ENCODE measurements at regions not wholly inside any gene's neighbourhood (a gene's known extent, or its start where the extent isn't known, plus 50 kb on each side); places are given as distances from the start of the nearest gene placed in this dataset.
"Not testable (repeated sequence)": the region's sequence is repeated elsewhere in the genome, so short reads cannot be mapped to it uniquely, and the experiment has no call there.

GRCh38 chrX:39245024-39245423 lies 443.8 kb downstream of the MID1IP1 start:
- DNase-seq, result no peak

- no peak for DNase-seq
Observed at GRCh38 chrX:39247536-39247935, 446.3 kb downstream of the MID1IP1 start.

GRCh38 chrX:39248330-39248729 lies 447.1 kb downstream of the MID1IP1 start:
- DNase-seq, result no peak

GRCh38 chrX:39249999-39250398 lies 448.7 kb downstream of the MID1IP1 start:
- no peak for DNase-seq

GRCh38 chrX:39251995-39252394 lies 450.7 kb downstream of the MID1IP1 start:
- DNase-seq, result no peak

GRCh38 chrX:39253551-39253950 lies 452.3 kb downstream of the MID1IP1 start:
- DNase-seq, result no peak

- no peak for DNase-seq
Observed at GRCh38 chrX:39258331-39258730, 457.1 kb downstream of the MID1IP1 start.

- no peak for DNase-seq
Observed at GRCh38 chrX:39260965-39261364, 459.7 kb downstream of the MID1IP1 start.

- DNase-seq, result no peak
Observed at GRCh38 chrX:39261446-39262147, 460.3 kb downstream of the MID1IP1 start.

GRCh38 chrX:39262641-39263040 lies 461.4 kb downstream of the MID1IP1 start:
- no peak for DNase-seq

- no peak for DNase-seq
Observed at GRCh38 chrX:39264023-39264422, 462.8 kb downstream of the MID1IP1 start.

DNA sequence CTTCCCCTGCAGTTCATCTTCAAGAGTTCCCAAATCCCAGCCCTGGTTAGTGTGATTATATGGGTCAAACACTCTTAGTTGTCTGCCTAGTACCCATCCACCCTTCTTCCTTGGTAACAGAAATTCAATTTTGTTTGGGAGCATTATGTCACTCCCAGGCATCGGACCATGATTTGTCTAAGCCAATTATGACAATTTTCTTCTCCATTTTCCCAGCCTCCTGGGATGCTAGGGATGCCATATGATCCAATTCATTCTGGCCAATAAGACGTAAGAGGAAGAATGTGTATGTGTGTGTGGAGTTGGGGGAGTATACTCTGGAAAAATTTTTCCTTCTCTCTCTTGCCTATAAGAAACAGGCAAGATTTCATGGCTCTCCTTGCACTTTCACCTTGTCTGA lies 465.9 kb downstream of the MID1IP1 start:
- DNase-seq, result no peak

GRCh38 chrX:39268207-39268606 lies 466.9 kb downstream of the MID1IP1 start:
- DNase-seq, result no peak

- no peak for DNase-seq
Observed at GRCh38 chrX:39275500-39276068, 474.3 kb downstream of the MID1IP1 start.

DNA sequence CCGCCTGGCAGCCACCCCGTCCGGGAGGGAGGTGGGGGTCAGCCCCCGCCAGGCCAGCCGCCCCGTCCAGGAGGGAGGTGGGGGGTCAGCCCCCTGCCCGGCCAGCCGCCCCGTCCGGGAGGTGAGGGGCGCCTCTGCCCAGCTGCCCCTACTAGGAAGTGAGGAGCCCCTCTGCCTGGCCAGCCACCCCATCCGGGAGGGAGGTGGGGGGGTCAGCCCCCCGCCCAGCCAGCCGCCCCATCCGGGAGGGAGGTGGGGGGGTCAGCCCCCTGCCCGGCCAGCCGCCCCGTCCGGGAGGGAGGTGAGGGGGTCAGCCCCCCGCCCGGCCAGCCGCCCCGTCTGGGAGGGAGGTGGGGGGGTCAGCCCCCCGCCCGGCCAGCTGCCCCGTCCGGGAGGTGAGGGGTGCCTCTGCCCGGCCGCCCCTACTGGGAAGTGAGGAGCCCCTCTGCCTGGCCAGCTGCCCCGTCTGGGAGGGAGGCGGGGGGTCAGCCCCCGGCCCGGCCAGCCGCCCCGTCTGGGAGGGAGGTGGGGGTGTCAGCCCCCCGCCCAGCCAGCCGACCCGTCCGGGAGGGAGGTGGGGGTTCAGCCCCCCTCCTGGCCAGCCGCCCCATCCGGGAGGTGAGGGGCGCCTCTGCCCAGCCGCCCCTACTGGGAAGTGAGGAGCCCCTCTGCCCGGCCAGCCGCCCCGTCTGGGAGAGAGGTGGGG lies 476.6 kb downstream of the MID1IP1 start:
- DNase-seq, result not testable (repeated sequence)

DNA sequence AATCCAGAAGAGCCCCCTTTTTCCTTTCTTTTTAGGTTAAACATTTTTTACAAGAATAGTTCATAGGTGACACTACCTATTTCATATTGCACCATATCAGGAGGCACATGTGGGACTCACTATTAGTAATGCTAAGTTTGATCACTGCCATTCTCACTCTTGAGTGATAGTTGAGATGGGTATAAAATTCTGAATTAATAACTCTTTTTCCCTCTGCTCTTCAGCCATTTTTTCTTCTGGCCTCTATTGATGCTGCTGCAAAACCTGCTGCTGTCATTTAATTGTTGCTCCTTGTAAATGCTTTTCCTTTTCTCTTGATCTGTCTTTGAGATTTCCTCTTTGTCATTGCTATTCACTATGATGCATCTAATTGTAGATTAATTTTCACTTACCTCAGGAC lies 482.0 kb downstream of the MID1IP1 start:
- DNase-seq, result no peak

DNA sequence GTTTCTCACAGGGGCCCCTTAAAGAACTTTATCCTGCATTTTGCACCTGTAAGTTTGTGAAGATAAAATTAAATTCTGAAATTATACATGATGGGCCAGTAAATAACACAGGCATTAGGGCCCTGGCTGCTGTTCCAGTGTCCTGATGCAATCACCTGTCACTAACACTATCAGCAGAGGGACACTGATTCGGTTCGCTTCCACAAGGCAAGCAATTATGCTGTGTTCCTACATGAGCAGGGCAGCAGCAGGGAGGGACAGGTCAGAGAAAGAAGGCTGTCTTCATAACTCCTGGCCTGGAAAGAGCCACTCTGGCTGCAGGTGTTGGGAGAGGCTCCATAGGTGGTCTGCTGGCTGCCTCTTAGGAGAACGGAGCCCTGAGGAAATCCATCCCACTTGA lies 487.3 kb downstream of the MID1IP1 start:
- no peak for DNase-seq

GRCh38 chrX:39289827-39290226 lies 488.6 kb downstream of the MID1IP1 start:
- no peak for DNase-seq

DNA sequence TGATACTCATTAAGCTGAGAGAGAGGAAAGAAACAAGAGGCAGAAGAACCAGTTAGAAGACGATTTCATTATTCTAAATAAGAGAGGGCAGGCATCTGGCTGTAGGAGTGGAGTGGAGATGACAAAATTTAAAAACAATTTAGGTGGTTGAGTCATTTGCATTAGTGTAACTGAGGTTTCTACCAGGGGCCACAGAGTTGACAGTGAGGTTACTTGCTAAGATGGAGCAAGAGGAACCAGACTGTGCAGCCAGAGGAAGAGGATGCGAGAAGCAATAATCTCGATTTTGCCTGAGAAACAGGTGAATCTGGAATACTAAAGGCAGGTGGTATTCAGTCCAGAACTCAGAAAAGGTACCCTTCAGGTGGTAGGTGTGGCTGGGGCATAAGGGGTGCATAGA lies 491.9 kb downstream of the MID1IP1 start:
- DNase-seq, result no peak

GRCh38 chrX:39296472-39296871 lies 495.2 kb downstream of the MID1IP1 start:
- DNase-seq, result no peak

DNA sequence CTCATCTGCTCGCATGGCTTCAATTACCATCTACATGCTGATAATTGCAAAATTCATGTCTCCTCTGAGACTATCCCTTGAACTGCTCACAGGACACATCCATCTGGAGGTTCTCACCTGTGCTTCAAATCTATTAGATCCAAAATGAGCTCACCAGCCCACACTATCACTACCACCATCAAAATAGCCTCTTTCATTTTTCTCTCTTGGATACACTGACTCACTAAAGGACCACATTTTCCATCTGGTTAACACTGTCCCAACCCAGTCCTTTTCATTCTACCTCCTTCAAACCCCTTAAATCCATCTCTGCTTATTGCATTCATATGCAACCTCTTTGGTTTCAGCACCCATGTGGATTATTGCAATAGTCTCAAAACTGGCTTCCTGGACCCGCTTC lies 497.6 kb downstream of the MID1IP1 start:
- DNase-seq, result no peak

DNA sequence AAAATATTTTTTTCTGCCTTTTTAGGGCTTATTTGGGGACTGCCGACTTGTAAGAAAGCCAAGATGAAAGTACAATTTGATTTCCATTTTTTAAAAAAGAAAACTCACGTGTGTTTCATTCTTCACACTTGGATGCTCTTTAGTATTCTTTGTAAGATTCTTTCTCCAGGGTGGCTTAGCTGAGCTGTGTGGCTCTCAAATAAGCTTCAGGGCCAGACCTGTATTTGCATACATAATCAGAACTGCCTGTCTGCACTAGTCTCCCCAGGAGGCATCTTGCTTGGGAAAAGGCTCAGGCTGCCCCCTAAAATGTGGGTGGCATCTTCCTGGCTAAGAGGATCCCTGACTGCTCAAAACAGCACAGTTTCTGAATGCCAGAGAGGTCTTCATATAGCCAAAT lies 498.4 kb downstream of the MID1IP1 start:
- DNase-seq, result no peak

- no peak for DNase-seq
Observed at GRCh38 chrX:39301036-39301435, 499.8 kb downstream of the MID1IP1 start.

DNA sequence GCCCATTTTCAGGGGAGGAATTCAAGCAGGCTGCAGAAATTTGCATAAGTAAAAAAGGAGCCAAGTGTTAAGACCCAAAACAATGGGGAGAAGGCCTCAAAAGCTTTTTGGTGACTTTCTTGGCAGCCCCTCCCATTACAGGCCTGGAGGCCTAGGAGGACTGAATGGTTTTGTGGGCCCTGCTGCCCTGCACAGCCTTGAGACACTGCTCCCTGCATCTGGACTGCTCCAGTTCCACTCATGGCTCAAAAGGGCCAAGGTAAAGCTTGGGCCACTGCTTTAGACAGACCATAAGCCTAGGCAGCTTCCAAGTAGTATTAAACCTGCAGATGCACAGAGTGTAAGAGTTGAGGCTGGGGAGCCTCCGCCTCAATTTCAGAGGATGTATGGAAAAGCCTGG lies 501.6 kb downstream of the MID1IP1 start:
- DNase-seq, result no peak
